ENCODE measurements at regions not wholly inside any gene's neighbourhood (a gene's known extent, or its start where the extent isn't known, plus 50 kb on each side); places are given as distances from the start of the nearest gene placed in this dataset.

DNA sequence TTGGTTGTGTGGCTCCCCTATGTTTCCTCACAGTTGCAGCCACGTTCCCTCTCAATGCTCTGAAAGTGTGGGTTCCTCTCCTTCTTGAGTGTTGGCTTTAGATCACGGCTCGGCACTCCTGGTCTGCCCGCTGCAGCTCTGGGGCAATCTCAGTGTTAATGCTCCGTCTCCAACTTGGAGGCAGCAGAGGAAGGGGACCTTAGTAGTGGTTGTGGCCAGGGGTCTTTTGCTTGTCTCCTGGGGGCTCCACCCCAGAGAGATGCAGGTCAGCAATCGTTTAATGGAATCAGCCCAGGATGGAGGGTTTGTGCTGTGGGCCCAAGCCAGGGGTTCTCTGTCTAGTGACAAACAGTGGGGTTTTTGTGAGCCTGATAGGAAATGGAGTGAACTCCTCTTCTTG is 849.4 kb upstream of the DIAPH2 start:
- Mint-ChIP-seq H3K4me3 (no peak overlapping the region), H3K27ac (no peak overlapping the region), H3K9me3 (ENCODE audit: insufficient read depth) (no peaks in the 10 kb centered on the region), H3K36me3 (ENCODE audit: low read depth) (no peaks in the 10 kb centered on the region), H3K4me1 (ENCODE audit: low read depth) (no peaks in the 10 kb centered on the region), H3K27me3 (ENCODE audit: low read depth) (no peaks in the 10 kb centered on the region)
- DNase-seq, result no peak
- ChIA-PET POLR2A (no interaction called here), CTCF (no interaction called here)
- no peak for ATAC-seq

DNA sequence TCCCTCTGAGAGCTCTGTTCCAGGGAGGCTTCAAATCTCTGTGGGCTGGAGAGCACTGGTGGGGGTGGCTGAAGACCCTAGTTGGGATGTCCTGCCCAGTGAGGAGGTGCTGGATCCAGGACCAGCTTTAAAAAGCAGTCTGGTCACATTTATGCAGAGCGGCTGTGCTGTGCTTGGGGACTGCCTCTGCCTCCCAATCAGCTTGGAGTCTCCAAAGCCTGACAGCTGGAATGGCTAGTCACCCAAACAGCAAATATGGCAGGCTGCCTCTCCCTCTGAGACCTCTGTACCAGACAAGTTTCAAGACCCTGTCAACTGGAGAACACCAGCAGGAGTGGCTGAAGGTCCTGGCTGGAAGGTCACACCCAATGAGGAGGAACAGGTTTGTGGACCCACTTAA is 848.1 kb upstream of the DIAPH2 start:
- POLR2A ChIA-PET, result no interaction called here
- DNase-seq, result no peak
- H3K4me1 Mint-ChIP-seq (ENCODE audit: low read depth), result no peaks in the 10 kb centered on the region
- H3K36me3 Mint-ChIP-seq (ENCODE audit: low read depth), result no peaks in the 10 kb centered on the region
- H3K27ac Mint-ChIP-seq, result no peak overlapping the region
- CTCF ChIA-PET, result no interaction called here
- no peak for ATAC-seq
- H3K9me3 Mint-ChIP-seq (ENCODE audit: insufficient read depth), result no peaks in the 10 kb centered on the region
- H3K27me3 Mint-ChIP-seq (ENCODE audit: low read depth), result no peaks in the 10 kb centered on the region
- no peak overlapping the region for H3K4me3 Mint-ChIP-seq

DNA sequence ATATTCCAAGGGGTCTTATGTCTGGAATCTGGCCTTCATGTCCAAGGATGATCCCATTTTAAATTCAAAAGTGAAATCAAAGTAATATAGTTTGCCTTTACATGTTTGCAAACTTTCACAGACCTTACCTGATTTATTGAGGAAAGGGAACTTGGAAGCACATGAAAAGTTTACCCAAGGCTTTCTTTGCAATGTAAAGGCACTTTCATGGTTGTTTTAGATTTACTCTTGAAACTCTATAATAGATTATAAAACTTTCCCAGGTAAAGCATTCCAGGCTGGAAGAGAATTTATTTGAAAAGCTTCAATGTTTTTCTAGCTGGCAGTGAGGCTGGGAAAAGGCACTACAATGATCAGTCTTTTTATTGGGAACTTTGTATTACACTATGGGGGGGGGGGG is 842.8 kb upstream of the DIAPH2 start:
- DNase-seq (no peak), ATAC-seq (no peak)
- ChIA-PET POLR2A (no interaction called here), CTCF (no interaction called here)
- H3K4me1 Mint-ChIP-seq (ENCODE audit: low read depth), result no peaks in the 10 kb centered on the region
- no peaks in the 10 kb centered on the region for H3K36me3 Mint-ChIP-seq (ENCODE audit: low read depth)
- no peak overlapping the region for H3K4me3 Mint-ChIP-seq
- H3K27ac Mint-ChIP-seq, result no peak overlapping the region
- H3K27me3 Mint-ChIP-seq (ENCODE audit: low read depth), result no peaks in the 10 kb centered on the region
- H3K9me3 Mint-ChIP-seq (ENCODE audit: insufficient read depth), result no peaks in the 10 kb centered on the region

DNA sequence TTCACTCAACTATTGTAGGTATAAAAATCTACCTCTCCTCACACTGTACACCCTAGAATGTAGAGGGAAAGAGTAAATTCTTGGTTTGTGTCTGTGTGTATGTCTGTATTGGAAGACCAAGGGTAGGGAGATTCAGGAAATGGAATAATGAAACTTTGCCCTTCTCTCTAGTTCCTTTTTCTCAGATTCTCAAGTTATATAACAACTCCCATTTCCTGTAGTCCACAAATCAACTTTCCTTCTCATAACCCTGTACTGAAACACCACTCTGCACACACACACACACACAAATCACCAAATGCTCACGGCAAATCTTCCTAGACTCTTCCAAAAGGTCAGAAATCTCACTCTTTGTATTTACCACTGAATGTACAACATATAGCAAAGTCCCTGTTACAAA is 824.5 kb upstream of the DIAPH2 start:
- Mint-ChIP-seq H3K27me3 (ENCODE audit: low read depth) (no peaks in the 10 kb centered on the region), H3K36me3 (ENCODE audit: low read depth) (no peaks in the 10 kb centered on the region), H3K27ac (no peak overlapping the region), H3K4me1 (ENCODE audit: low read depth) (no peaks in the 10 kb centered on the region), H3K9me3 (ENCODE audit: insufficient read depth) (peaks cover 3% of the 10 kb centered on the region), H3K4me3 (no peak overlapping the region)
- CTCF ChIA-PET, result no interaction called here
- POLR2A ChIA-PET, result no interaction called here
- DNase-seq (no peak), ATAC-seq (no peak)

DNA sequence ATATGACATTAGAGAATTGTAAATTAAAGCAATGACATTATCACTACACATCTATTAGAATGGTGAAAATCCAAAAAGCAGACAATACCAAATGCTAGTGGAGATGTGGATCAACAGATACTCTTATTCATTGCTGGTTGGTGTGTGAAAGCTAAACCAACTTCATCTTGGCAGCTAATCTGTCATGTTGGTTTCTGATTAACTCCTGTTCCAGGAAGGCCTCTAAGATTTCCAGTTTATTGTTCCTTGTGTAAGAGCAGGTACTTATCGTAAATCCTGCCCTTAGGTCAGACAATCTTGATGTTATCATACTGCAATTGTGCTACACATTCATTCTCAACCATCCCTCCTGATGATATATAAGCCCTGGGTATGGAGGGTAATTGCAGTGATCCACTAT is 809.0 kb upstream of the DIAPH2 start:
- no peak overlapping the region for H3K27ac Mint-ChIP-seq
- H3K27me3 Mint-ChIP-seq (ENCODE audit: low read depth), result no peaks in the 10 kb centered on the region
- ATAC-seq (no peak), DNase-seq (no peak)
- H3K36me3 Mint-ChIP-seq (ENCODE audit: low read depth), result no peaks in the 10 kb centered on the region
- H3K4me3 Mint-ChIP-seq, result no peak overlapping the region
- POLR2A ChIA-PET, result no interaction called here
- no peaks in the 10 kb centered on the region for H3K4me1 Mint-ChIP-seq (ENCODE audit: low read depth)
- H3K9me3 Mint-ChIP-seq (ENCODE audit: insufficient read depth), result no peaks in the 10 kb centered on the region
- CTCF ChIA-PET, result no interaction called here

DNA sequence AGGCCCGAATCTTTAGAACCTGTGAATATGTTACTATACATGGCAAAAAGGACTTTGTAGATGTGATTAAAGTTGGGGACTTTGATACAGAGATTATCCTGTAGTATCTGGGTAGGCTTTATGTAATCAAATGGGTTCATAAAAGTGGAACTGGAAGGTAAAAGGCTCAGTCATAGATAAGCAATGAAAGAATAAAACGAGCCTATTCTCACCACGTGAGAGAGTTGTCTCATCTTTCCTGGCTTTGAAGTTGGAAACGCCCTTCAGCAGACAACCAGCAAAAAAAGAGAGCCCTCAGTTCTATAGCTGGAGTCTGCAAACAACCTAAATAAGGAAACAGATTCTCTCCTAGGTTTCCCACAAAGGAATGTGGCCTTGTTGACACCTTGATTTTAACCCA is 805.8 kb upstream of the DIAPH2 start:
- Mint-ChIP-seq H3K27ac (no peak overlapping the region), H3K27me3 (ENCODE audit: low read depth) (no peaks in the 10 kb centered on the region), H3K36me3 (ENCODE audit: low read depth) (no peaks in the 10 kb centered on the region), H3K4me1 (ENCODE audit: low read depth) (no peaks in the 10 kb centered on the region), H3K9me3 (ENCODE audit: insufficient read depth) (no peaks in the 10 kb centered on the region), H3K4me3 (no peak overlapping the region)
- DNase-seq (no peak), ATAC-seq (no peak)
- POLR2A ChIA-PET, result no interaction called here
- CTCF ChIA-PET, result no interaction called here

DNA sequence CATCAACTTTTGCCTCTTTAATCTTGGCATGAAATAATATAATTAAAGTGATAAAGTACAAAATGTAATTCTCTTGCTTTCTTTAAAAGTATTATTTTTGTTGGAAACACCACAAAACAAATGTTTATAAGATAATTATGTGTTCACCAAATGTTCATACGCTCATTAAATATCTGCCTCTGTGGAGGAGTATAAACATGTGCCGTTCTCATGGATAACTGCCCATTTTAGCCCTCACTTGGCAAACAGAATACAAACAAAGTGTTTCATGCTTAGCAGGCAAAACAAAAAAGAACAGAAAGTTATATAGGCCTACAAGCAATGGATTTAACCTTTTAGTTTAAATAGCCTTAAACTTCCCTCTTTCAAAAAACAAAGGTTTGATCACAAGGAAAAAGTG is 800.5 kb upstream of the DIAPH2 start:
- Mint-ChIP-seq H3K36me3 (ENCODE audit: low read depth) (no peaks in the 10 kb centered on the region), H3K27me3 (ENCODE audit: low read depth) (no peaks in the 10 kb centered on the region), H3K9me3 (ENCODE audit: insufficient read depth) (no peaks in the 10 kb centered on the region), H3K4me3 (no peak overlapping the region), H3K4me1 (ENCODE audit: low read depth) (no peaks in the 10 kb centered on the region), H3K27ac (no peak overlapping the region)
- ATAC-seq, result no peak
- POLR2A ChIA-PET, result no interaction called here
- CTCF ChIA-PET, result no interaction called here
- DNase-seq, result no peak

DNA sequence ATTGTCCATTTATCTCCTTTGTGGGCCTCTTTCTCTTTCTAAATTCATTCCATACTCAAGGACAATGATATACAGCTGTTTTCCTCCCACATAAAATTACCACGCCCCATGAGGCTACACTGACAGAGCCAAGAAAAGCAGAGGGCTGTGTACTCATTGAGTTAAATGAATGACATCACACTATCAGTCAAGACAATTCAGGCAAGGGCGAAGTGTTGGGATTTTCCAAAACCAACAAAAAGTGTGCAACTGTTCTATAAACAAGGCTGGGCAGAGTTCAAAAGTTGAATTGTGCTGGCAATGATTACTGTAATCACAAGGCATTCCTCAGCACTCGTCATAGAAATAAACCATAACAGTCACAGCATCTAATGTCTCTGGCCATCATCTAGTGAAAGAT is 799.6 kb upstream of the DIAPH2 start:
- H3K27ac Mint-ChIP-seq, result no peak overlapping the region
- no peaks in the 10 kb centered on the region for H3K4me1 Mint-ChIP-seq (ENCODE audit: low read depth)
- H3K27me3 Mint-ChIP-seq (ENCODE audit: low read depth), result no peaks in the 10 kb centered on the region
- DNase-seq, result no peak
- ATAC-seq, result no peak
- no peaks in the 10 kb centered on the region for H3K9me3 Mint-ChIP-seq (ENCODE audit: insufficient read depth)
- CTCF ChIA-PET, result no interaction called here
- POLR2A ChIA-PET, result no interaction called here
- H3K4me3 Mint-ChIP-seq, result no peak overlapping the region
- no peaks in the 10 kb centered on the region for H3K36me3 Mint-ChIP-seq (ENCODE audit: low read depth)

DNA sequence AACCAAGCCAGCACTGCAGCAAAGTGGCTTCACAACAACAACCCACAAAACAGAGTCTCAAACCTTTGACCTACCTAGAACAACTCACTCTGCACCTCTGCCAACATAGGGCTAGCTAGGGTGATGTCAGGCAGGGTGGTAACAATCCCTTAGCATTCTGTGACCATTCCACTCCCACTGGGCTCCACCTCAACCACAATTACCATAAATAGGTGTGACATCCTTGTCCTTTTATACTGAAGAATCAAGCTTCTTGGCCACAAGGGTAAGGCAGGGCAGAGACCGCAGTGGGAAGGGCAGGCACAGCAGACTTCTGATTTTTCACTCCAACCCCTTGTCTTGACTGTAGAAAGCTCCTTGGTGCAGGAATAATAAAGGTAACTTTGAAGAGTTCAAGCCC is 795.4 kb upstream of the DIAPH2 start:
- Mint-ChIP-seq H3K4me1 (ENCODE audit: low read depth) (no peaks in the 10 kb centered on the region), H3K27me3 (ENCODE audit: low read depth) (no peaks in the 10 kb centered on the region), H3K36me3 (ENCODE audit: low read depth) (no peaks in the 10 kb centered on the region), H3K9me3 (ENCODE audit: insufficient read depth) (no peaks in the 10 kb centered on the region), H3K4me3 (no peak overlapping the region), H3K27ac (no peak overlapping the region)
- DNase-seq (no peak), ATAC-seq (no peak)
- POLR2A ChIA-PET, result no interaction called here
- CTCF ChIA-PET, result no interaction called here

DNA sequence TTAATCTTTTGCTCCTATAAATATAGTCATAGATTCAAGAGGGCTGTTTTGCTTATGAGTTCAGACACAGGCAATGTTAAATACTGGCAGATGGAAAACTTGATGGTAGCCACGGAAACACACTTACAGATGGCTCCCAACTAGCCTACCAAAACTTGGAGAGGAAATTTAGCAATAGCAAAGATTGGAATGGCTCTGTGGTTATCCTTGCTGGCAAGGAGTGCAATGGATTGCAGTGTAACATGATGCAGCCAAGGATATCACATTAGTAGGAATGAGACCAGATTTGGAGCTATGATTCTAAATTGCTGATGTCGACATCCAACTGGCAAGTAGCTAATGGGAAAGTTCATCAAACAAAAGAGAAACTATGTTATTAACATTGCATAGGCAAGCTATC is 791.0 kb upstream of the DIAPH2 start:
- POLR2A ChIA-PET, result no interaction called here
- CTCF ChIA-PET, result no interaction called here
- ATAC-seq, result no peak

DNA sequence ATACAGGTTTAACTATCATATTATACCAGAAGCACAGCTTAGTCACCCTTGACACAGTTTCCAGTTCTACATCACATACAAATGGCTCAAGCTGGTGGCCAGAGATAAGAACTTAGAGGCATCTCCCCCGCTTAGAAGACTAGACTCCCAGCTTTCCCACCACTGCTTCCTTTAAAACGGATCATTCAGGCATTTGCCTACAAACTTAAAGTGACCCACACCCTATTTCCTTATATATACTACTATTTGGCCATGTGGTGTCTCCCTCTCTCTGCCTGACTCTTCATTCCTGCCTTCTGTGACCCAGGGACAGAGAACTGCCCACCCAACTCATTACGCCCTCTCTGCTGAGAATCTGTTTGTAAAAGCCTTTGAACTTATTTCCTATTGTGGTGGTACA is 781.2 kb upstream of the DIAPH2 start:
- Mint-ChIP-seq H3K27ac (no peak overlapping the region), H3K36me3 (ENCODE audit: low read depth) (no peaks in the 10 kb centered on the region), H3K4me1 (ENCODE audit: low read depth) (no peaks in the 10 kb centered on the region), H3K4me3 (no peak overlapping the region), H3K9me3 (ENCODE audit: insufficient read depth) (no peaks in the 10 kb centered on the region), H3K27me3 (ENCODE audit: low read depth) (no peaks in the 10 kb centered on the region)
- POLR2A ChIA-PET, result no interaction called here
- CTCF ChIA-PET, result no interaction called here
- ATAC-seq, result no peak
- DNase-seq, result no peak

More for the DNA sequence above, 791.0 kb upstream of the DIAPH2 start:
- Mint-ChIP-seq H3K9me3 (ENCODE audit: insufficient read depth) (no peaks in the 10 kb centered on the region), H3K4me3 (no peak overlapping the region), H3K27me3 (ENCODE audit: low read depth) (no peaks in the 10 kb centered on the region), H3K36me3 (ENCODE audit: low read depth) (no peaks in the 10 kb centered on the region), H3K4me1 (ENCODE audit: low read depth) (no peaks in the 10 kb centered on the region), H3K27ac (no peak overlapping the region)
- no peak for DNase-seq

DNA sequence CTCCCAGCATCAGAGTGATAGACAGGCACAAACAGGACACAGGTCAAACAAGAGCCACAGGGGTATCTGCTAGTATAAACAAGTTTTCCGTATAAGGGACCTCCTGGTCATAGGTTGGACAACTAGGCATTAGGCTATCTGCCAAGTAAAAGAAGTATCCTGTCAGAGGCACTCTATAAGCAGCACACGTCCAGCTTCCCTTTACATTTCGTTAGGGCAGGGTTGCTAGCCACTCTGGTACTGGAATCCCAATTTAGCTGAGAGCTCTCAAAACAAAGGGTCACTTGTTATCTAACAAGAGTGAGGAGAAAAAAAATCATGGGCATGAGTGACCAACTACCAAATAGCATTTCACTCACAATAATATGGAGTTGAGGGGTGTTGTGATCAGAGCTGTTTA is 780.7 kb upstream of the DIAPH2 start:
- ChIA-PET POLR2A (no interaction called here), CTCF (no interaction called here)
- H3K27ac Mint-ChIP-seq, result no peak overlapping the region
- ATAC-seq (no peak), DNase-seq (no peak)
- no peaks in the 10 kb centered on the region for H3K4me1 Mint-ChIP-seq (ENCODE audit: low read depth)
- no peaks in the 10 kb centered on the region for H3K36me3 Mint-ChIP-seq (ENCODE audit: low read depth)
- H3K4me3 Mint-ChIP-seq, result no peak overlapping the region
- H3K27me3 Mint-ChIP-seq (ENCODE audit: low read depth), result no peaks in the 10 kb centered on the region
- no peaks in the 10 kb centered on the region for H3K9me3 Mint-ChIP-seq (ENCODE audit: insufficient read depth)

DNA sequence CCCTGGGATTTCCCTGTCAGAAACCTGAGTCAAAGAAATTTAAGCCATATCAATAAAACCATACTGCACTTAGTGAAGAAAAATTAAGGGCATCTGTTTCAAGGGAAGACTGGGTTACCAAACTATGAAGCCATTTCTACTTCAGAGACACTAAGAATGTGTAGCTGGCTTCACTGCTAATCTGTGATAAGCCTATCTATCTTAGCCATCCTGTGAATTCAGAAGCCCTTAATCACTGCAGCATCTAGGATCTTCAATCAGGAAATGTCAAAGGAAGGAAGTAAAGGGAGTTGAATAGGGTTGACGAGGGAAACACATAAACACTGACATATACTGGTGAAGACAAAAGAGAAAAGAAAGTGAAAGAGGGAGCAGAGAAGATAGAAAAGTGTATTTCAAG is 777.6 kb upstream of the DIAPH2 start:
- H3K9me3 Mint-ChIP-seq (ENCODE audit: insufficient read depth), result no peaks in the 10 kb centered on the region

DNA sequence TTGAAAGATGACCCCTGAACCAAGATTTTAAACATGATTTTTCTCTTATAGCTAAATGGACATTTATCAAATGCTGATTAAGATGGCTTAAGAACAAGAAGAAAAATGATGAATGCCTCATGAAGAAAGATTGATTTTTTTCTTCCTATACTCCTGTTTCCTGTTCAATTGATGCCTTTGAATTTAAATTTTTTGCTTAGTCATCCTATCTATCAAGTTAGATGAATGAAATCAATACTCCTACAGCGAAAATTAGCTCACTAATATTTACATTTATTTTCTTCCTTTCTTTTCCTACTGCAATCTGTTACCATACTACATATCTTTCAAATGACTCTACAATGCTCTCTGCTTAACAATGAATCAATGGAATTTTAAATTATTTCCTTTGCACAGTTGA is 773.6 kb upstream of the DIAPH2 start:
- ChIA-PET POLR2A (no interaction called here), CTCF (no interaction called here)
- Mint-ChIP-seq H3K9me3 (ENCODE audit: insufficient read depth) (no peaks in the 10 kb centered on the region), H3K27ac (no peak overlapping the region), H3K36me3 (ENCODE audit: low read depth) (no peaks in the 10 kb centered on the region), H3K4me1 (ENCODE audit: low read depth) (no peaks in the 10 kb centered on the region), H3K4me3 (no peak overlapping the region), H3K27me3 (ENCODE audit: low read depth) (no peaks in the 10 kb centered on the region)
- ATAC-seq (no peak), DNase-seq (no peak)

More for the DNA sequence above, 777.6 kb upstream of the DIAPH2 start:
- CTCF ChIA-PET, result no interaction called here
- H3K4me3 Mint-ChIP-seq, result no peak overlapping the region
- no peaks in the 10 kb centered on the region for H3K27me3 Mint-ChIP-seq (ENCODE audit: low read depth)
- ATAC-seq (no peak), DNase-seq (no peak)
- H3K4me1 Mint-ChIP-seq (ENCODE audit: low read depth), result no peaks in the 10 kb centered on the region
- POLR2A ChIA-PET, result no interaction called here
- H3K36me3 Mint-ChIP-seq (ENCODE audit: low read depth), result no peaks in the 10 kb centered on the region
- no peak overlapping the region for H3K27ac Mint-ChIP-seq

All from activated CD8-positive, alpha-beta T cell treated with anti-CD3 and anti-CD28 coated beads, Interleukin-2, amount 10 ng/mL, durations not matched to agents 7 days and 5 days (primary cell).